ENCODE measurements at regions not wholly inside any gene's neighbourhood (a gene's known extent, or its start where the extent isn't known, plus 50 kb on each side); places are given as distances from the start of the nearest gene placed in this dataset.
"Not testable (repeated sequence)": the region's sequence is repeated elsewhere in the genome, so short reads cannot be mapped to it uniquely, and the experiment has no call there.

DNA sequence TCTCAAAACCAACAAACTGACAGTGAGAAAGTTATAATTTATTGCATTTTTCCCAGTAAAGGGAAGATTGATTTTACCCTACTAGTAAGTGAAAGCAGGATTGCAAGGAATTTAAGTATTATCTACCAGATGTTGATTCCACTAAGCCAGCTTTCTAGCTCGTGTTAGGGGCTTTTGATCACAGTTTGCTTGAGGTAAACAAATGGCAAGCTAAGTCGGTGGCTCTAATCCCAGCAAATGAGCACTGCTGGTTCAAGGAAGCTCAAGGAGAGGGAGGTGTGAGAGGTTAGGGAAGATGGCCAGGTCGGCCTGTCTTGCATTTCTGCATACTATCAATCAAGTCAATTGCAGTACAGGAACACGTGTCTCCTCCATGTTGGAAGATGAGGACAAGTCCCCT, 448.7 kb upstream of the POM121L12 start:
- DNase-seq (ENCODE audit: low read depth), result no peak

DNA sequence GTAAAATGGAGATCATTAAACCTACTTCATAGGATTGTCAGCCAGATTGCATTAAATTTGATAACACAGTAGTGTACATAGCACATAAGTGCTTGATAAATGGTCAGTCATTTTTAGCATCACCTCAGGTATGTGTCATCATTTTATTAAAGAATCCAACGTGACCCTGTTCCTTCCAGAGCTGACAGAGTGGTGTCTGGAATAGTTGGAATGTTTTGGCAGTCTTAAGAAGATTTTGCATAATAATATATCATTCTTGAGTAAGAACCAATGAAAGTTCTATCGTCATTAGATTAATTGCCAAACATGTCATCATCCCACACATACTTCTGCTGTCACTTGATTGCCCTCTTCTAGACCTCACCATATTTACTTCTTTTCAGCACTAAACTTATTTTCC, 451.4 kb upstream of the POM121L12 start:
- DNase-seq (ENCODE audit: low read depth), result no peak

DNA sequence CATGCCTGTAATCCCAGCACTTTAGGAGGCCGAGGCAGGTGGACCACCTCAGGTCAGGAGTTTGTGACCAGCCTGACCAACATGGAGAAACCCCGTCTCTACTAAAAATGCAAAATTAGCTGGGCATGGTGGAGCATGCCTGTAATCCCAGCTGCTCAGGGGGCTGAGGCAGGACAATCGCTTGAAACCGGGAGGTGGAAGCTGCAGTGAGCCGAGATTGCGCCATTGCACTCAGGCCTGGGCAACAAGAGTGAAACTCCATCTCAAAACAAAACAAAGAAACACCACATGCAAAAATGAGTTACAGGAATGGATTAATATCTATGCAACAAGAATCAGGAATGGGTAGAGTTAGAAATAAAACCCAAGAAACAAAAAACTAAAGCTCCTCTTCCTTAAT, 462.3 kb upstream of the POM121L12 start:
- DNase-seq (ENCODE audit: low read depth), result not testable (repeated sequence)

DNA sequence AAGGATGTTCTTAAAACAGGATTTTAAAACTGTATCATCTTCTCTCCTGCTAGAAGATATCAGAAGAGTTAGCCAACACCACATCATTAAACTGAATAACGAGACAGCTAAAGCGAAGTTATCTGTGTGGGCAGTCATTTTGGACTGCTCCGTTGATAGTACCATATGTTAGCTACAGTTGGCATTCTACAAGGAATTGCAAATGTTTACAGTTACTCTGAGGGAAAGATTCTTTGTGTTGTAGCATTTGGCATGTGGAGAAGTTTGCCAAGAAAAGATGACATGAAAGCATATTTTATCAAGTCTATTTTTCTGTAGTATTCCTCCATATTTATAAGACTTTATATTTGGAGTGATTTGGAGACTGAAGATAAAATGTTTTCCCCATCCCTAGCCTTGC, 464.4 kb upstream of the POM121L12 start:
- no peak for DNase-seq (ENCODE audit: low read depth)

- no peak for DNase-seq (ENCODE audit: low read depth)
Observed at GRCh38 chr7:52569151-52569550, 466.3 kb upstream of the POM121L12 start.

DNA sequence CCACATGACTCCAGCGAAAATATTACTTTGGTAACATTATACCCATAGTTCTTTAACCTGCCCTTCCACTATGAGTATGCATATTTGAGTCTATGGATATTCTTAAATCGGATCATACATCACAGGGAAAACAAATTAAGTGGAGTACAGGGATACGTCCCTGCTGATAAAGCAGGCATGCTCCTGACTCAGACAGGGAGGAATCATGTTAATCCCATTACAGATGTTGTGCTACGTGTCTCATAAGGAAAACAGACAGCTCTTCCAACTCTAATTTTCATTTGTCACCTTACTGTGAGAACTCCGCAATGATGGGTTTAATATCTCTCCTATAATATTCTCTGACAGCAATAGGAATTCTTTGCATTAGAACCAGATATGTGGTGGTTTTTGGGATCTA, 469.5 kb upstream of the POM121L12 start:
- no peak for DNase-seq (ENCODE audit: low read depth)

GRCh38 chr7:52555805-52556204, 479.6 kb upstream of the POM121L12 start:
- DNase-seq (ENCODE audit: low read depth), result no peak

DNA sequence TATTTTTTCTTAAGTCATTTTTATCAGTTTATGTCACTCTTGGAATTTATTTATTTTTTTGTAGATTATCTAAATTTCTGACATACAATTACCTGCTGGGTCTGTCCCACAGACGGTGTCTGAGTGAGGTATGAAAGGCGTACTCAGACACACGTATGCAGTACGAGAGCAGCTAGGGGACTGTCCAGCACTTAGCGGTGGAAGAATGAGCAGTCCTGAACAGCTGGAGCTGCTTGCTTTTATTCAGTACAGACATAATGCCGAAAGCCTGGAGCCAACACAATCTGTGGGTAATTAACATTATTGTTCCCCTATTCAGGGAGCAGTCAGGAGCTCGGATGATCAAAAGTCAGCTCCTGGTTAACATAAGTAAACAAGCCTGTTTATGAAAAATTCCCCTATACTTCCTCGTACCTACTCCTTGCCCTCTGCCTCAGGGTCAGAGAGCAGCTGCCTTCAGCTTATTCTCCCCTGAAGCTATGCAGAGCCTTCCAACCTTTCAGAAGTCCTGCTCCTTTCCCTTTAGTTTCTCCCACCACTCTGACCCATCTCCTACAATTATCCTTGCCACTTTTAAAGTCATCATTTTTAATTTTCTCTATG, 488.0 kb upstream of the POM121L12 start:
- no peak for DNase-seq (ENCODE audit: low read depth)

DNA sequence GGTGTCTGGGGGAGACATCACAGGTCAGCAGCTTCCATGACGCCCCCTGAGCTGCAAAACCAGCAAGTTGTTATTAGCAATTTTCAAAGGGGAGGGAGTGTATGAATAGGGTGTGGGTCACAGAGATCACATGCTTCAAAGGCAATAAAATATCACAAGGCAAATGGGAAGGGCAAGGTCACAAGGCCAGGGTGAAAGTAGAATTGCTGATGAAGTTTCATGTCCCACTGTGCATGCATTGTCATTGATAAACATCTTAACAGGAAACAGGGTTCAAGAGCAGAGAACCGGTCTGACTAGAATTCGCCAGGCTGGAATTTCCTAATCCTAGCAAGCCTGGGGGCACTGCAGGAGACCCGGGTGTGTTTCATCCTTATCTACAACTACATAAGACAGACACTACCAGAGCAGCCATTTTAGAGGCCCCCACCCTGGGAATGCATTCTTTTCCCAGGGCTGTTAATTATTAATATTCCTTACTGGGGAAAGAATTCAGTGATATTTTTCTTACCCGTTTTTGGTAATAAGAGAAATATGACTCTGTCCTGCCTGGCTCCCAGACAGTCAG, 494.2 kb upstream of the POM121L12 start:
- DNase-seq (ENCODE audit: low read depth), result not testable (repeated sequence)

DNA sequence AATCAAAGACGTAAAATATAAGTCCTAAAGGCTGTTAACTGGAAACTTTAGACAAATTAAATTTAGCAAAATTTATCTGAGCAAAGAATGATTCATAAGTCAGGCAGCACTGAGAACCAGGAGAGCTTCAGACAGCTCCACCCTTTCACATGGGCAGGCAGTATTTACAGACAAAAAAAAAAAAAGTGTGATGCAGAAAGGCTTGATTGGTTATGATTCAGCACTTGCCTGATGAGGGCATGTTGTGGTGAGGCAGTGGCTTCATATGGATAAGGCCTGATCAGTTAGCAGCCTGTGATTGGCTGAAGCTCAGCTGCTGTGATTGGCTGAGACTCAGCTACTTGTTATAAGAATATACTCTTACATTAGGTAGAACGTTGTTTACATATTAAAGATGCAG, 495.4 kb upstream of the POM121L12 start:
- no peak for DNase-seq (ENCODE audit: low read depth)

DNA sequence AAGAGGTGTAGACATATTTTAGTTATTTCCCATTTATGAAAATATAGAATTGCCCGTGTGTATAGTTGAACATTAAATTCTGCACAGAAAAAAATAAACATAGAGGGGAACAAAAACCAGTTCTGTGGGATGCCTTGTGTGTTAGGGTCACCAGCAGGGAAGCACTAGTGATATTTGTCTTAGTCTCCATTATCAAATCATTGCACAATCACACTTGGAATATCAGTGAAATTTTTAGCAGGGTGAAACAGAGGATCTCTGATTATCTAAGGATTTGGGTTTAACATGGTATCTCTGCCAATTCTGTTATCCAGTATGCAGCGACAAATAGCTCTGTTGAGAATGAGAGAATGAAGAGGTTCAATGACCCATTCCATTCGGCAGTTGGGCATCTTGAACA, 496.0 kb upstream of the POM121L12 start:
- no peak for DNase-seq (ENCODE audit: low read depth)

- no peak for DNase-seq (ENCODE audit: low read depth)
Observed at GRCh38 chr7:52537051-52537450, 498.4 kb upstream of the POM121L12 start.

DNA sequence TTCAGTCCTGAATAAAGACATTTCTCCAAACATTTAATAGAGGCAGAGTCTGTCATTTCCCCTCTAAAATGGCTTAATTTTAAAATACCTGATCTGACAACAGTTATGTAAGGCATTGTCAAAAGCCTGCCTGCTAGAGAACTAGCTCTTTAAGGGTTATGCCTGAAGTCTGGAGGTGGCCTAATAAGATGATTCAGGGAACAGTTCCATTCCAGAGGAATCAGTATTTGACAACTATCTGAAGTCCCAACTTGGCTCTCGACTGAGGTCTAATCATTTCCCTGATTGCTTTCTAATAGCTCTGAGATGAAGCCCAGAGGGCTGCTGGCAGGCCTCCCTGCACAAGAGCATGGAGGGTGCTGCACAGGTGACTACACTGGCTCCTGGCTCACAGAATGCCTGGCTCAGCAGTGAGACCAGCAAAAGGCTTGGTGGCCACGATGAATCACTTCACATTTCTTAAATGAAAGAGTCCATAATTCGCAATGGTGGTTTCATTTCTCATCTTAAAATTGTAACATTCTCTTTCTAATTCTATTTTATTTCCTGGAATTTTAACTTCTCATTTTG, 509.6 kb upstream of the POM121L12 start:
- DNase-seq (ENCODE audit: low read depth), result no peak

DNA sequence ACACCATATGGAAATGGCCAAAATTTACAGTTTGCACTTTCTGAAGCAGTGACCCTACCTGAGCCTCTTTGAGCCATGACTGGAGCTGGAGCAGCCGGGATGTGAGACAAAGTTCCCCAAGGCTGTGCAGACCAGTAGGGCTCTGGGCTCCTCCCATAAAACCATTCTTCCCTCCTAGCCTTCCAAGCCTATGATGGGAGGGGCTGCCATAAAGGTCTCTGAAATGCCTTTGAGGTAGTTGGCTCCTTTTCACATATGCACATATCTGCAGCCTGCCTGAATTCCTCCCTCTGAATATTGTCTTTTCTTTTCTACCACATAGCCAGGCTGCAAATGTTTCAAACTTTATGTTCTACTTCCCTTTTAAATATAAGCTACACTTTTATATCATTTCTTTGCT, 516.6 kb upstream of the POM121L12 start:
- DNase-seq (ENCODE audit: low read depth), result no peak

DNA sequence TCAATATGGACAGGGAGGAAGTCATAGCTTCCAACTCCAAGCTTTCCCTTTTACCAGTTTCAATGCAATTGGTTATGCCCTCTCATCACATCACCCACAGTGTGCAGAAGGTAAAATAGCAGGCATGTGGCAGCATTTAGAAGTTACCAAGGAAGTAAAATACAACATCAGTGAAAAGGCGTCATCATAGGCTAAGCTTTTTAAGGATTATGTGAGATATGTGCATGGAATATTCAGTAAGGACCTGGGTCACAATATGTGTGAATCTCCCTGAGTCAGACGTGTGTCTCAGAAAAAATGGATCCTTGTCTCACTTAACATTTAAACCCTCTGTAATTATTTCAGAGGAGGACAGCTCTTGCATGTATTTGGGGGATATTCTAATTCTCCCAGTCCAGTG, 522.8 kb upstream of the POM121L12 start:
- DNase-seq (ENCODE audit: low read depth), result no peak

GRCh38 chr7:52507546-52508255, 527.7 kb upstream of the POM121L12 start:
- no peak for DNase-seq (ENCODE audit: low read depth)

- DNase-seq (ENCODE audit: low read depth), result peak; percentile 4
Observed at GRCh38 chr7:52506325-52506724, 529.1 kb upstream of the POM121L12 start.

DNA sequence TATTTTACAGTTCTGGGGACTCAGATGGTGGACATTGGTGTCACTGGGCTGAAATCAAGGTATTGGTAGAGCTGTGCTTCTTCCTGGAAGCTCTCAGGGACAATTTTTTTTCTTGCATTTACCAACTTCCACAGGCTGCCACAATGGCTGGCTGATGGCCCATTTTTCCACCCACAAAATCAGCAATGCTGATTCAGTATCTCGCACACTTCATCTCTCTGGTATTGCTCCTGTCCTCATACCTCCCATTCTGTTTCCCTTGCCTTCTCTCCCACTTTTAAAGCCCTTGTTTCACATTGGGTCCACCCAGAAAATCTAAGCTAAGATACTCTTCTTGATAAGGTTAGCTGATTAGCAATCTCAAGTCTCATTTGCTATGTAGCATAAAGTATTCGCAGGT, 530.9 kb upstream of the POM121L12 start:
- no peak for DNase-seq (ENCODE audit: low read depth)

DNA sequence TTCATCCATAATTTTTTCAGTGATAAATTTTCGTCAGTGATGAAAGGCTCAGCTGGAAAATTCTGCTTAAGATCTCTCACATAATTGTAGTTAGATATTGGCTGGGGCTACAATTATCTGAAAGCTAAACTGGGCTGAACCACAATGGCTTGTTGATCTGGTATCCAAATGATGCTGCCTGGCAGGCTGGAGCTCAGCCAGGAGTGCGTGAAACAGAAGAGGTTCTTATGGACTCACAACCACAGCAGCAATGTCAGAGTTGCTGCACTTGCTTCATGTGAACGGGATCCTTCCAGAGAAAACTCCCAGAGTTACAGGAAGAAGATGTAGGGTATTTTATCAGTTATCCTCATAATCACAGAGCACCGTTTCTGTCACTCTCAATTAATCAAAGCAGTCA, 533.2 kb upstream of the POM121L12 start:
- DNase-seq (ENCODE audit: low read depth), result no peak

DNA sequence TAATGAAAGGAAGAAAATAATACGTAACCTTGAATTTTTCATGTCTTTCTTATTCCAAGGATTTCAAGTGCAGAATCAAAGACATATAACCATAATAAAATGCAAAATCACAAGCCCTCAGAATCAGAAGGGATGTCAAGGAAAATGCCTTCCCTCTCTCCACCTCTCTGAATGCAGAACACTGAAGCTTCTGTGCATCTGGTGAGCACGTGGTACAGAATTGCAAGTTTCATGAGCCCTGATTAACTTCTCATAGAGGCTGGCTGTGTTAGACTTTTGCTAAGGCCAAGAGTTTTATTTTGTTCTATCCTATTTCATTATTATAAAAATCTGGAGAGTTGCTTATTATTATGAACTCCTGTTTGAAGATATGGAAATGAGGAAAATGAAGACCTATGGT, 533.7 kb upstream of the POM121L12 start:
- no peak for DNase-seq (ENCODE audit: low read depth)

DNA sequence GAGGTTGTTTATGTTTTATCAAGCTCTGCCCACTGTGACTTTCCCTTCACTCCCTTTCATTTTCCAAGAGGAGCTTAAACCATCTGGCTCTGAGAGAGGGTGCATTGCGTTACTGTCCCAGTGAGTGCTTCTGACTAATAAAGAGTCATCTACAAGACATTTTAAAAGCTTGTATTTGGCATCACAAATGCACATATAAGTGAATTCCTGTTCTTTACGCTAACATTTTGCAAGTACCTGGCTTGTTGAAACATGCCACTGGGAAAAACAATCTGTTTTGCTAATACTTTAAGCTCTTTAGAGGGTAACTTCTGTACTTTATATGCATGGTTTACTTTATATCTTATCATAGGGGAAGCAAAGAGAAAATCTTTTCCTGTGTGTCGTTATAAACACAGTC, 534.6 kb upstream of the POM121L12 start:
- no peak for DNase-seq (ENCODE audit: low read depth)

DNA sequence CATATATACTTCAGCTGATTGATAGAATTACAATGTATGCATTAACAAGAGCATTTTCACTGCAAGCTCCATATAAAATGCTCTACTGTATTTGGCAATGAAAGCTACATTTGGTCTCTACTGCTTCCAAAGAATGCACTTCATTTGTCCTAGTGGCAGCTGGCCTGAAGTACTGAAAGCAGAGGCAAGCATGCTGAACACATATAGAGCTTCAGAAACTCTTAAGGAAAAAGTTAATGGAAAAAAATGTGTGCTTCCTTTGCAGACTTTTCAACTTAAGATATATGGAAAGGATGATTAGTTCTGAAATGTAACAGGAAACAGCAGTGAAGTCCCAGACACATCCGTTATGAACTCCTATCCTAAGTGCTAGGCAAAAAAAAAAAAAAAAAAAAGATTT, 537.1 kb upstream of the POM121L12 start:
- peak; percentile 52 for DNase-seq (ENCODE audit: low read depth)

DNA sequence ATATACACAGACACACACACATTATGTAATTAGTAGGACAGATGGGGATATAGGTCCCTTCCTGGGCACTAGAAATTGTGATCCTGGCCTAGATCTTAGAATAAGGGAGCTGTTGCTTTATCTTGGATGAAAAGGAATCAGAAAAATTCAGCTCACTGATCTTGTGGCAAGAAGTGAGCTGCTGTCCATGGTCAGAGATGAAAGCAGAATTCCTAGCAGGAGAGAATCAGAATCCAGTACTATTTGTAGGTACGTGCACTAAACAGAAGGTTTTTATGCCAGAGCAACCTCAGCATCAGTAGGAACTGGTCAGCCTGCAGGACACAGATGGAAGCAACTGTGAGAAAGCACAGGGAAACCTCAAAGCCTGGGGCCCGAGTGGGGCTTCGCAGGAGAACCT, 549.2 kb upstream of the POM121L12 start:
- DNase-seq (ENCODE audit: low read depth), result no peak
